Peyer's patch (tissue), 4 donors: ENCODE measurements at regions not wholly inside any gene's neighbourhood (a gene's known extent, or its start where the extent isn't known, plus 50 kb on each side); places are given as distances from the start of the nearest gene placed in this dataset.

Source experiments
- CTCF ChIP-seq, 6 experiments: fragments of 450-650 bp in 4 of 6; fragments of 200-600 bp in 2 of 6; sonication (generic) in 1 of 6; IDR thresholded peaks; one replicate each; pipeline ENCODE4 v1.5.1; 2017 to 2019; ENCODE audit warnings: antibody characterized with exemption in 6 of 6, mild to moderate bottlenecking in 3 of 6, moderate library complexity in 1 of 6
- POLR2A ChIP-seq, 2 donors: fragments of 450-650 bp; IDR thresholded peaks; one replicate each; pipeline ENCODE4 v1.5.1; 2017; ENCODE audit warnings: antibody characterized with exemption in 2 of 2, mild to moderate bottlenecking in 2 of 2, moderate library complexity in 2 of 2

- TF ChIP-seq CTCF (IDR thresholded peaks at IDR 0.05) (no peak), POLR2A (IDR thresholded peaks at IDR 0.05) (no peak)
Observed at GRCh38 chr7:109996411-109996810, 1094.5 kb upstream of the LRRN3 start.
